SK-N-SH treated with all-trans-retinoic acid at 6 μM for 48 hours (cell line): ENCODE measurements at regions not wholly inside any gene's neighbourhood (a gene's known extent, or its start where the extent isn't known, plus 50 kb on each side); places are given as distances from the start of the nearest gene placed in this dataset.

Experiments used
- ATAC-seq: fragments of 200-7000 bp; cut with Tn5 transposase; 3 replicates; pipeline ENCODE4 v1.9.1; 2020; ENCODE audit warnings: mild to moderate bottlenecking, moderate library complexity
- ARNTL ChIP-seq: fragments of 450-650 bp; formaldehyde crosslinking; IDR thresholded peaks from 2 replicates; pipeline ENCODE4 v1.5.0; 2020; ENCODE audit warnings: low read depth, mild to moderate bottlenecking, moderate library complexity, borderline replicate concordance
- BACH2 ChIP-seq: fragments of 250-450 bp; sonication (Bioruptor Pico); IDR thresholded peaks from 2 replicates; pipeline ENCODE4 v1.9.0; 2021; ENCODE audit warnings: mild to moderate bottlenecking, borderline replicate concordance
- CREB5 ChIP-seq: fragments of 250-450 bp; sonication (Bioruptor Pico); IDR thresholded peaks from 2 replicates; pipeline ENCODE4 v1.5.1; 2020; ENCODE audit warnings: low read depth, mild to moderate bottlenecking, moderate library complexity
- CSDC2 ChIP-seq: fragments of 250-450 bp; sonication (Bioruptor Pico); IDR thresholded peaks from 2 replicates; pipeline ENCODE4 v1.5.0; 2020; ENCODE audit warnings: mild to moderate bottlenecking, moderate library complexity
- CSRNP3 ChIP-seq: fragments of 250-450 bp; sonication (Bioruptor Pico); IDR thresholded peaks from 2 replicates; pipeline ENCODE4 v1.5.1; 2021; ENCODE audit warnings: mild to moderate bottlenecking, moderate library complexity
- ESRRG ChIP-seq: fragments of 250-450 bp; sonication (Bioruptor Pico); IDR thresholded peaks from 2 replicates; pipeline ENCODE4 v1.6.1; 2021; ENCODE audit warnings: mild to moderate bottlenecking
- GLIS3 ChIP-seq: fragments of 250-450 bp; sonication (Bioruptor Pico); IDR thresholded peaks from 2 replicates; pipeline ENCODE4 v1.5.0; 2020; ENCODE audit warnings: mild to moderate bottlenecking, moderate library complexity
- ISL1 ChIP-seq: fragments of 250-450 bp; sonication (Bioruptor Pico); IDR thresholded peaks from 2 replicates; pipeline ENCODE4 v2.1.2; 2022; ENCODE audit warnings: mild to moderate bottlenecking, moderate library complexity
- OSR1 ChIP-seq: fragments of 250-450 bp; sonication (Bioruptor Pico); IDR thresholded peaks from 2 replicates; pipeline ENCODE4 v1.8.0; 2022; ENCODE audit warnings: moderate library complexity, mild to moderate bottlenecking, inconsistent platforms
- PATZ1 ChIP-seq: fragments of 250-450 bp; sonication (Bioruptor Pico); IDR thresholded peaks from 2 replicates; pipeline ENCODE4 v1.8.0; 2020; ENCODE audit warnings: mild to moderate bottlenecking, moderate library complexity, borderline replicate concordance
- POU6F1 ChIP-seq: fragments of 250-450 bp; sonication (Bioruptor Pico); IDR thresholded peaks from 2 replicates; pipeline ENCODE4 v1.8.0; 2021; ENCODE audit warnings: low read depth, mild to moderate bottlenecking, moderate library complexity, borderline replicate concordance
- PPARA ChIP-seq: fragments of 250-450 bp; sonication (Bioruptor Pico); IDR thresholded peaks from 2 replicates; pipeline ENCODE4 v1.5.0; 2020; ENCODE audit warnings: mild to moderate bottlenecking, borderline replicate concordance
- RARB ChIP-seq: fragments of 250-450 bp; sonication (Bioruptor Pico); IDR thresholded peaks from 2 replicates; pipeline ENCODE4 v1.8.0; 2021; ENCODE audit warnings: mild to moderate bottlenecking, moderate library complexity
- SNAI2 ChIP-seq: fragments of 250-450 bp; sonication (Bioruptor Pico); IDR thresholded peaks from 2 replicates; pipeline ENCODE4 v1.5.0; 2020; ENCODE audit warnings: mild to moderate bottlenecking, moderate library complexity
- TCF4 ChIP-seq: fragments of 250-450 bp; sonication (Bioruptor Pico); IDR thresholded peaks from 2 replicates; pipeline ENCODE4 v1.8.0; 2021; ENCODE audit warnings: mild to moderate bottlenecking, moderate library complexity, borderline replicate concordance
- TOX ChIP-seq: fragments of 250-450 bp; sonication (Bioruptor Pico); IDR thresholded peaks from 2 replicates; pipeline ENCODE4 v1.8.0; 2021; ENCODE audit warnings: mild to moderate bottlenecking, moderate library complexity, borderline replicate concordance
- TSHZ2 ChIP-seq: fragments of 250-450 bp; sonication (Bioruptor Pico); IDR thresholded peaks from 2 replicates; pipeline ENCODE4 v1.5.0; 2020; ENCODE audit warnings: mild to moderate bottlenecking, moderate library complexity
- ZC3H10 ChIP-seq: fragments of 250-450 bp; sonication (Bioruptor Pico); IDR thresholded peaks from 2 replicates; pipeline ENCODE4 v1.5.1; 2021; ENCODE audit warnings: mild to moderate bottlenecking, moderate library complexity
- ZFP3 ChIP-seq: fragments of 250-450 bp; sonication (Bioruptor Pico); IDR thresholded peaks from 2 replicates; pipeline ENCODE4 v1.5.0; 2020; ENCODE audit warnings: mild to moderate bottlenecking, moderate library complexity
- ZFP30 ChIP-seq: fragments of 450-650 bp; formaldehyde crosslinking; IDR thresholded peaks from 2 replicates; pipeline ENCODE4 v1.5.0; 2022; ENCODE audit warnings: mild to moderate bottlenecking, moderate library complexity
- ZNF565 ChIP-seq: fragments of 450-650 bp; formaldehyde crosslinking; conservative IDR thresholded peaks from 2 replicates; pipeline ENCODE4 v1.5.0; 2020; ENCODE audit warnings: low read depth, mild to moderate bottlenecking, moderate library complexity
- ZNF70 ChIP-seq: fragments of 450-650 bp; formaldehyde crosslinking; IDR thresholded peaks from 2 replicates; pipeline ENCODE4 v1.5.0; 2020; ENCODE audit warnings: mild to moderate bottlenecking, moderate library complexity
- ZNF8 ChIP-seq: fragments of 450-650 bp; formaldehyde crosslinking; IDR thresholded peaks from 2 replicates; pipeline ENCODE4 v1.5.0; 2020; ENCODE audit warnings: mild to moderate bottlenecking, moderate library complexity

GRCh38 chr10:108840944-108841343 lies 1082.4 kb downstream of the XPNPEP1 start:
- ATAC-seq, result no peak
- TF ChIP-seq ZFP30 (CRISPR knock-in tag), result no peak
- no peak for TF ChIP-seq ZC3H10 (CRISPR knock-in tag)
- no peak for TF ChIP-seq RARB (CRISPR knock-in tag)
- TF ChIP-seq BACH2 (CRISPR knock-in tag), result no peak
- no peak for TF ChIP-seq ZNF565 (CRISPR knock-in tag)
- no peak for TF ChIP-seq GLIS3 (CRISPR knock-in tag)
- TF ChIP-seq ZNF70 (CRISPR knock-in tag), result no peak
- no peak for TF ChIP-seq PATZ1 (CRISPR knock-in tag)
- no peak for TF ChIP-seq OSR1 (CRISPR knock-in tag)
- TF ChIP-seq ESRRG (CRISPR knock-in tag), result no peak
- no peak for TF ChIP-seq CSRNP3 (CRISPR knock-in tag)
- TF ChIP-seq ARNTL, result no peak
- no peak for TF ChIP-seq POU6F1 (CRISPR knock-in tag)

- TF ChIP-seq CSRNP3 (CRISPR knock-in tag) (no peak), ZFP3 (CRISPR knock-in tag) (no peak), BACH2 (CRISPR knock-in tag) (no peak), ESRRG (CRISPR knock-in tag) (no peak), TCF4 (CRISPR knock-in tag) (no peak), TOX (CRISPR knock-in tag) (no peak), OSR1 (CRISPR knock-in tag) (no peak), CSDC2 (CRISPR knock-in tag) (no peak), ARNTL (no peak), ZNF70 (CRISPR knock-in tag) (no peak), ISL1 (no peak)
Measured at GRCh38 chr10:108836362-108836761, 1086.9 kb downstream of the XPNPEP1 start.

GRCh38 chr10:108822026-108822425 lies 1101.3 kb downstream of the XPNPEP1 start:
- no peak for ATAC-seq
- TF ChIP-seq ZFP30 (CRISPR knock-in tag) (no peak), CREB5 (no peak), GLIS3 (CRISPR knock-in tag) (no peak), ISL1 (no peak), TSHZ2 (CRISPR knock-in tag) (no peak), TCF4 (CRISPR knock-in tag) (no peak), OSR1 (CRISPR knock-in tag) (no peak), ESRRG (CRISPR knock-in tag) (no peak), ZFP3 (CRISPR knock-in tag) (no peak), ARNTL (no peak), RARB (CRISPR knock-in tag) (no peak), PATZ1 (CRISPR knock-in tag) (no peak), PPARA (CRISPR knock-in tag) (no peak), TOX (CRISPR knock-in tag) (no peak), ZNF70 (CRISPR knock-in tag) (no peak), POU6F1 (CRISPR knock-in tag) (no peak), ZNF8 (CRISPR knock-in tag) (no peak), SNAI2 (CRISPR knock-in tag) (no peak)

More at GRCh38 chr10:108836362-108836761, 1086.9 kb downstream of the XPNPEP1 start:
- no peak for ATAC-seq
